ENCODE measurements at regions not wholly inside any gene's neighbourhood (a gene's known extent, or its start where the extent isn't known, plus 50 kb on each side); places are given as distances from the start of the nearest gene placed in this dataset.
"Not testable (repeated sequence)": the region's sequence is repeated elsewhere in the genome, so short reads cannot be mapped to it uniquely, and the experiment has no call there.

DNA sequence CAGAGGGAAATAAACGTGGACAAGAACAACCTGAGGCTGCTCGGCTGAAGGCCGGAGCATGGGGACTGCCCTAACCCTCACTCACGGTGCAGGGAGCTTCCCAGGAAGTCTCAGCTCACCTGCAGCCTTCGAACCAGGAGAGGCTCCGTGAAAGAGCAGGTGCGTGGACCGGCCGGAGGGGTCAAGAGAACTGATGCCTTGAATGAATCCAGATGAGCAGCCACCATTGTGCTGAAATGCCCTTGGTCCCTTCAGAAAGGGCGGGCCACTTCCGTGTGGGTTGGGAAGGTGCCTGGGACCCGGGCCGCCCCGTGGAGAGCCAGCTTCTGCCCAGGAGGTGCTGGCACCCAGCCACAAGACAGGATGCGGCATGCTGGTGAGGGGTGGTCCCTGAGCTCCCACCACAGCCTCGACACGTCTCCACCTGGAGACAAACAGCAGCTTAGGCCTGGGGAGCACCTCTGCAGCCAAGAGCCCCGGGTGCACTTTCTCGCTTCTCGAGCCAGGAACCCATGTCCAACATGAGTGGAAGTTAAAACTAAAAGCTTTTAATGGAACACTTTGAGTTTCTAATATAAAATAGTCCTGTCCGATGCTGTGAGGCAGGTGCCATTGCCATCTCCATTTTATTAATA, 83.5 kb downstream of the TTLL2 start:
- no peak for ATAC-seq

DNA sequence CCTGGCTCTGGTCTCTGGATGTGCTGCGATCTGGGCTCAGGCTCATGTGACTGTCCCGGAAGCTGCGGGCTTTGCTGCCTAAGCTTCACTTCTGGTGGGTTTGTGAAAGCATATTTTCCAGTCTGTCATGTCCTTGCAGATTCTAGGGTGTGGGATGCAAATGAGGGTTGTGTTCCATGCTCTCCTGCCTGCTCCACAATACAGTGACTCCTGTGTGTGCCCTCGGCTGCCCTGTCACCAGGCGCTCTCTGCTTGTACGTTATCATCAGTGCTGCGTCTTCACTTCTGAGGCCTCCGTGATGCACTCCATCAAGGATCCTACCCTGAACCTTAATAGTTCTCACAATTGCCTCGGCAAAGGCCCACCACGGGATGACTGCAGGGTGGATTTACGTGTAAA, 84.2 kb downstream of the TTLL2 start:
- no peak for ATAC-seq

DNA sequence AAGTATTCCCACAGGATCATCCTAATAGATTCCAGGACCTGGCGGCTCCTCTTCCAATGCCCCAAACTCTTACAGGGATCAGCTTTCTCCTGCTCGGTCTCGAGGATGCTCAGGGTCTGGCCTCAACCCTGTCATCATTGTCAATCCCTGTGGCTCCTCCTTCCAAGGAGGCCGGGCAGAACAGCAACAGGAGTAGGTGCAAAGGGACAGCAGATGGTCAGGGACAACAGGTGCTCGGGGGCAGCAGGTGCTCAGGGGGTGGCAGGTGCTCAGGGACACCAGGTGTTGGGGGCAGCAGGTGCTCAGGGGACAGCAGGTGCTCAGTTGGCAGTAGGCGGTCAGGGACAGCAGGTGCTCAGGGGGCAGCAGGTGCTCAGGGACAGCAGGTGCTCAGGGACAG, 84.8 kb downstream of the TTLL2 start:
- ATAC-seq: no peak

DNA sequence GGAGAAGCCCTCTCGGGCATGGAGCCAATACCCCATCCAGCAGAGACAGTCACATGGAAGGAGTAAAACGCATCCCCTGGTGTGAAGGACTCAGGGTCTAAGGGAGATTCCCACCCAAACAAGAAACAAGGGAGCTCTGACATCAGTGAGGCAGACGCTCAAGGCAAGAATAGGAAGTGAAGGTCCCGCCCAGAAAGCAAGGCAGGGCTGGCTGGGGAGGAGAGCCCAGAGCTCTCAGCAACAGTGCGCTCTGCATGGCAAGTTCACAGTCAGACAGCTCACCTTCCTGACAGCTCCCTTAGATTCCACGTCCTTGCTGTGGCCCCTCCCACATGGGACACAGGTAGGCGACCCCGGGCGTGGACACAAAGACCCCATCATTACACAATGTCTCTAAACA, 85.6 kb downstream of the TTLL2 start:
- no peak for ATAC-seq

DNA sequence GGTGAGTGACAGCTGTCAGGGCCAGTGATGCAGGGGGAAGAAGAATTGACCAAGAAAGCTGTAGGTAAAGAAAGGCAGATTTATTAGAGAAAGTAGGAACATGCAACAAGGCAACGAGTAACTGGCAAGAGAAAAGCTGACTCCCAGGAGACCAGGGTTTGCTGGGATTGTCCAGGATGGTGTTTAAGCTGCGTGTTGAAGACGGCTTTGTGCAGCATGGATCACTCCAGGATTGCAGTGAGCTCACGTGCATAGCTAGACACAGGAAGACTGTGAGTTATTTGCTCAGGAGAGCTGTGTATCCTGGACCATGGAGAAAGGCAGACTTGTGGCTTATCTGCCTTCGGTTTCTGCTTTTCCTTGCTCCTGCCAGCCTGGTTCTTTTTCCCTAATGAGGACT, 87.6 kb downstream of the TTLL2 start:
- ATAC-seq: no peak

DNA sequence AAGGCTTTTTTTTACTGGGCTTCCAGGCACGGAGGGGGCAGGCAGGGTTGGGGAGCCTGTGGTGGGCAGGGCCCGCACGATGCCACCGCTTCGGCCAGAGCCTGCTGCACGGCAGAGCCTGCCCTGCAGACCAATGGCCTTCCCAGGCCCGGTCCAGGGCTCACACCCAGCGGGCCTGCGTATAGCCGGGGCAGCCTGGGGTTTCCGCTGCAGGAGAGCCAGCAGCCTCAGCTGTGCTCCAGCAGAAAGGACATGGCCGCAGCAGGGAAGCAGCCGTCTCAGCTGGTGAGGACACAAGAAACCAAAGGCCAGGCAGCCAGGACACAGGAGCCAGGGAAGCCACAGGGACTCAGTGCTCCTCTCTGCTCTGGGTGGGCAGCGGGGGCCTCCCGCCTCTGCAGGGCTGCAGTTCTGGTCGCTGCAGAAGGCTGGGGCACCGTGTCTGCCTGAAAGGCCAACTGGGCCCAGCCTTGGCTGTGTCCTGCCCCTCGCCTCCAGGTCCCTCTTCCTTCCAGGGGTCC, 90.6 kb downstream of the TTLL2 start:
- no peak for ATAC-seq

DNA sequence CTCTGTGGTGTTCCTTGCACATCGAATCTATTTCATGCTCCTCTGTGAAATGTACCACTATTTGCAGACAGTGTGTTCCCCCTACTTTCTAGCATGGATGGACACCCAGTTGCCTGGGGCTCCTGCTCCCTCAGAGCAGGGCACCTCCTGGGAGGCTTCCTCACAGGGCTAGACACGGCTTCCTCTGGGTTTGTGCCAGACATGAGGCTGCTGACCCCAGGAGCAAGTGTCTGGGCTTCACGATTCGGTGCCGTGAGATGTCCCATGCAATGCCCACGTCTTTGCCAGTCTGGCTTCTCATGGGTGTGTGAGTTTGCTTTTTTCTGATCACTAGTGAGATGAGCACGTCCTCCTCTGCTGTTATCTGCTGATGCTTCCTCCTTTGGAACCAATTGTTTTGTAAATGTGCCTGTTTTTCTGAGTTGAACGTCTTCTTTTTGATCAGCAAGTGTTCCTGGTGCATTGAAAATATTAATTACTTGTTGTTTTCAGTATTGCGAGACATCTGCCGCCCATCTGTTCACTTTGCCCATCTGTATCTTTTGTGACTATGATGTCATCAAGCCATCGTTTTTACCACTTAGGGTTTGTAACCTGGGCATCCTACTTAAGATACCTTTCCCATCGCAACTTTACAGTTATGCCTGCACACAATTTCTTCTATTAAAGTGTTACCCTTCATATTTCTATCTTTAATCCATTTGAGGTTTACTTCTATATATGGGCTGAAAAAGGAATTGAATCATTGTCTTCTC, 92.0 kb downstream of the TTLL2 start:
- ATAC-seq: no peak

DNA sequence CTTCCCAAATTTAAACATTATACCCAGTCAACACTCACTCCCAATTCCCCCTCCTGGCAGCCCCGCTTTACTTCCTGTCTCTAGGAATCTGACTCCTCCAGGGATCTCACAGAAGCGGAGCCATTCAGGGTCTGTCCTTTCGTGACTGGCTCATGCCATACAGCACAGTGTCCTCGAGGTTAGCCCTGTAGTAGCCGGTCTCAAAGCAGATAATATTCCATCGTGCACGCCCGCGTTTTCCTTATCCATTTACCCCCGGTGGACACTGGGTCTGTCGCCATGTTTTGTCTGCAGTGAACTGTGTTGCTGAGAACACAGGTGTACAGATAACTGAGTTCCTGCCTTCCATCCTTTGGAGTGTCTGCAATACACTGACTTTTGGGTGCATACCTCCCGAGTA, 95.3 kb downstream of the TTLL2 start:
- no peak for ATAC-seq

DNA sequence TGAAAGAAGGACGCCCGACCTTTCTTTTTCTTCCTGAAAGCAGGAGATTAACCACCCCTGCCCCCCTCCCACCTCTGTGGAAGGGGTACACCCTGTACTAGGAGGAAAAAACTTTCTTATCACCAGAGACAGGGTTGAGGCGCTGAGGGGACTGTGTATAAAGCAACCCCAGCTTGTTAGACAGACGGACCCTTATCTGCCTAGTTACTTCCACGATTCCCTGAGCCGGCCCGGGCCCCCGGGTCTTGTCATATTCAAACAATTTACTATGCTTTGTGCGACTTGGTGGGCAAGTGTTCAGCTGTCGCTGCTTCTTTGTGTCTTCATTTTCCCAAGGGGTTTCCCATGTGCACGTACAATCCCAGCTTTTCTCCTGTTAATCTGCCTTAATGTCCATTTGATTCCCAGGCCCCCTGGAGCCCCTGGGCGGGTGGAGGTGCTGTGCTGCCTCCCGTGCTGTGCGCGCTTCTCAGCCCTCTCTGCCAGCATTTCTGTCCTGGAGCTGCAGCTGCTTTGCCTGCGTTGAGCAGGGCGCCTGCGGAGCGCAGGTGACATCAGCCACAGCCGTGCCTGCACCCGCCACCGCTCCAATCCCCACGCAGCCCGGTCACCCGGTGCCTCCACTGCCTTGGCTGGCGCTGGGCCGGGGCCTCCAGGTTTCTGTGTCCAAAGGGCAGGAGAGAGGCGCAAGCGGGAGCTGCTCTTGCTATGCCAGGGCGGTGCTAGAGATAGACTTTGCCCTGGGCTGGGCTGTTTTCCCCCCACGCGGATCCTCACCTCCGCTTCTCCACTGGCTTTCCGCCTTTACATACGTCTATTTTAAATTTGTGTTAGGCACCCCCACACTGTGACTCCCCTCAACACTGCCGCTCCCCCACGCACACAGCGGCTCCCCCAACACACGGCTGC, 96.2 kb downstream of the TTLL2 start:
- ATAC-seq: no peak

DNA sequence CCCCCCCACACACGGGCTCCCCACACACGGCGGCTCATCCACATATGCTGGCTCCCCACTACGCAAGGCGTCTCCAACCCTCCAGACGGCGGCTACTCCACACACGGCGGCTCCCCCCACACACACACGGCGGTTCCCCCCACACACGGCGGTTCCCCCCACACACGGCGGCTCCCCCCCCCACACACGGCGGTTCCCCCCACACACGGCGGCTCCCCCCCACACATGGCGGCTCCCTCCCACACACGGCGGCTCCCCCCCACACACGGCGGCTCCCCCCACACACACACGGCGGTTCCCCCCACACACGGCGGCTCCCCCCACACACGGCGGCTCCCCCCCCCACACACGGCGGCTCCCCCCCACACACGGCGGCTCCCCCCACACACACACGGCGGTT, 97.1 kb downstream of the TTLL2 start:
- ATAC-seq: not testable (repeated sequence)

DNA sequence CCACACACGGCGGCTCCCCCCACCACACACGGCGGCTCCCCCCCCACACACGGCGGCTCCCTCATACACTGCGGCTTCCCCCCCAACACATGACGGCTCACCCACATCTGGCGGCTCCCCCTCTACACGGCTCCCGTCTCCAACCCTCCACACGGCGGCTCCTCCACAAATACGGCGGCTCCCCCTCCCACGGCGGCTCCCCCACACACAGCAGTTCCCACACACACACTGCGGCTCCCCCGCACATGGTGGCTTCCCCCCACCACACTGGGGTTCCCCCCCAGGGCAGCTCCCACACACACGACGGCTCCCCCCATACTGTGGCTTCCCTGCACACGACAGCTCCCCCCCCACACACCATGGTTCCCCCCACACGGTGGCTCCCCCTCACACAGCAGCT, 98.0 kb downstream of the TTLL2 start:
- ATAC-seq: no peak

DNA sequence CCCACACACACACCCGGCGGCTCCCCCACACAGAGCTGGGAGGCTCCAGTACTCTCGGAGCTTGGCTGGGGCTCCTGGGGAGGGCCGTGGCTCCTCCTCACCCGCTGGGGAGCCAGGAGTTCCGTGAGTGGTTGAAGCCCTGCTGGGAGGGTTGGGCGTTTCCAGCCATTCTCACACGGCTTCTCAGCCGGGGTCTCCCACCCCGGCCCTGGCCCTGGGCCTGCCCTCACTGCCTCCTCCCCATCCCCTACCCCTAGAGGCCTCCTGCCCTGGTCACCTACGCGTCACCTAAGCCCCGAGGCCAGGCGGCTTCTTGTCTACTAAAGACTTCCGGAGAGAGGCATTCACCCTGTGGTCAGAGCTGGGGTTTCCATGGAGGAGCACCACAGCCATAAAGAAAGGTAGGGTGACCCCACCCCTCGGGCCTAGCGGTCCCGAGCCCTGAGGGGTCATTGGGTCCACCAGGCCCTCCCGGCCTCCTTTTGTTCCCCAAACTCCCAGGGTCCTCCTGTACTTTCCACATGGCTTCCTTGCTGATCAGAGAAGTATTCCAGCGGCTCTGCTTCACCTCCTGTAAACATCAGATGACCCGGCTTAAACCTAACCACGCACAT, 99.3 kb downstream of the TTLL2 start:
- ATAC-seq: no peak

DNA sequence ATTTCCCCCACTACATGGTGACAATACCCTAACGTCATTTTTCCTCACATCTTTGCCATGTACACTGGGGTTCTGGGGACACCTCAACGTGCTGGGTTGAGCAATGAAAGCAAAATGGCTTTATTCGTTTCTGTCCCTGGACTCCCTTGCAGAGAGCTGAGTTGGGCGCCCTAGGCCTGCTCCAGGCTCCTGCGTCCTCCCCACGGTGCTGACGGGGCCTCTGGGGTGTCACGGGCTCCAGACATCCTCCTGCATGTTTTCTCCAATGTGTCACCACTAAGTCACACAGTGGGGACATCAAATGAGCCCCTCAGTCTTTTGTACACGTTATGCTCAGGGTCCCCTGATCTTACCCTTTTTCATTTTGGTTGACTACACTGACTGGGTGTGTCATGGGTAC, 99.8 kb downstream of the TTLL2 start:
- no peak for ATAC-seq

DNA sequence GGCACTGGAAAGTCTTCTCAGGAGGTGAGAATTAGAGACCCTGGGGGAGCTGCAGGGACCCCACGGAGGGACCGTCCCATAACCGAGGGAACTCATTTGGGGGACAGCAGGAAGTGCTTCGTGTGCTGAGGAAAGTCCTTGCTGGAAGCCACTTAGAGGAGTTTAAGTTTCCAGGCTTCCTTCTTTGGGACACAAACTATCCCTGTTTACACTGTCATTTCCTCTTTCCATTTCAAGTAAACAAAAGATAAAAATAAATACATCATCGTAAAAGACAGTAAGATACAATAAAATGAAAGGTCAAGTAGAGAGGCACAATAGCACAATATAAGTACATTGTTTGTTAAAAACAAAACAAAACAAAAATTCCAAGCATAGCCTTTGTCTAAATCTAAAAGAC, 101.2 kb downstream of the TTLL2 start:
- ATAC-seq: no peak

DNA sequence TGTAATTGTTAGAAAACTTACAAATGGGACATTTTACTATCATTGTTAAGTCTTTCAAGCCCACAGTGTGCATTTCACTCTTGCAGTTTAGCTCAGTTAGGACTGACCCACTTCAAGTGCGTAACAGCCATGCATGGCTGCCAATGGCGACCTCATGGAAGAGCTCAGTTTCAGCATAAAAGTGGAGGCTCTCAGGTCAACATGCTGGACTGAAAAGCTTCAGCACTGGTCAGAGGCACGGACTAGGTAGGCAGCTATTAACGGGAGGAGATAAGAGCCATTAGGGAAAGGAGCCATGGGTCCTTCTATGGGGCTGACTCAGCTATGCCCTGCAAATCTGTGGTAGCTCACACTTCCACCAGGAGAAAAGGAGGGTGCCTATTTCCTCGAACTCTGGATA, 101.8 kb downstream of the TTLL2 start:
- ATAC-seq: no peak

DNA sequence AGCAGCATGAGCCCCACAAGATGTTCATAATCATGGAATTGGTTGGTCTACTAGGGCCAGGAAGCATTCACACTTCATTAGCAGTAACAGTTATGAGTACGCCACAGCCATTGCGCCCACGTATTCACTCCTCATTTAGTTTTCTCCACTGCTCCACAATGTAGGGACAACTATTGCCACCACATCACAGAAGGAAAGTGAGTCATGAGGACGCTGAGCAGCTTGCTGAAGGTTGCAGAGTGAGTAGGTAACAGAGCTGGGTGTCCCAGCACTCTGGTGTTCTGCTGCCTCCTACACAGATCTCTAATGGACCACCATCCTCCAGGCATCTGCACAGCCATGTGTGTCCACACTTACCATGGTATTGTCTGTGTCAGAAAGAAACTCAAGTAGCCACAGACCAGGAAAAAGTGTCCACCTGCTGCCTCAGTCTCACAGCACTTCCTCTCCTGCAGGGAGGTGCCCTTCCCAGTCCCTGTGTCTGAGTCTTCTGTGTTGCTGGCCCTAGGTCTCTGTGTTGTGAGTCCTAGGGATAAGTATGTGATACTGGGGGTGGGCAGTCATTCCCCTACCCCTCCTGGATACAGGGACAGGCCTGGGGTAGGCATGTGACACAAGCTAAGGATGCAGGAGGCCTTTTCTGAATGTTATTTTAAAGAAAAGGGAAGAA, 103.9 kb downstream of the TTLL2 start:
- ATAC-seq: no peak

DNA sequence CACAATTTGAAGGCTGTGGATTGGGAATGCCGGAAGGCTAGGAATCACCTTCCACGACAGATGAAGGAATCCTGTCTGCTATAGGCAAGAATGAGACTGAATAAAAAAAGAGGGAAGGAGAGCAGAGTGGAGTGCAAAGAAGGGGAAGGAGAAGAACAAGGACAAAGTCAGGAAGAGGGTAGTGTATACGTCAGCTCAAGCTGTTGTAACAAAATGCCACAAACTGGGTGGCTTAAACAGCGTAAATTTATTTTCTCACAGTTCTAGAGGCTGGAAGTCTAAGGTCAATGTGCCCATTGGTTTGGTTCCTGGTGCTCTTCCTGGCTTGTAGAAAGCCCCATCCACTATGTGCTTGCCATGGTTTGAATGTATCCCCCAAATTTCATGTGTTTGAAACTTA, 104.5 kb downstream of the TTLL2 start:
- ATAC-seq: no peak

DNA sequence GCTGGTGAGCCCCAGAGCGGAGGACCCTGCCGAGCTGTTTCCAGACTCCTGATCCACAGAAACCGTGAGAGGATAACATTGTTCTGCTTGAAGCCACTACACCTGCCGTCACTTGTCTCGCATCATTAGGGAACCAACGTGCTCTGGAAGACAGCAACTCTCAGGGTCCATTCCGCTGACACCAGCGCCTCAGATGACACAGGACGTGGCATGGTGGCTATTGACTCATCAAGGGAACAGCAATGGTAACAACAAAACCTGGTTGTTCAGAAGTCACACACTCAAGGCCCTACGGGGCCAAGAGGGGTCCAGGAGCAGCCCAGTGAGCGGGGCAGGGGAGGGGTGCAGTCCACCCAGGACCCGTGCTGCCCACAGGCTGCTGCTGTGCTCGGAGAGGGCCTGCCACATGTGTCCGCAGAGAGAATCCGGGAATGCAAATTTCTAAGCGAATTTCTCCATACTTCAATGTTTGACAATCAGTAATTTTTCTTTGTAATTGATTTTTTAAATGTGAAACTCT, 110.4 kb downstream of the TTLL2 start:
- no peak for ATAC-seq

DNA sequence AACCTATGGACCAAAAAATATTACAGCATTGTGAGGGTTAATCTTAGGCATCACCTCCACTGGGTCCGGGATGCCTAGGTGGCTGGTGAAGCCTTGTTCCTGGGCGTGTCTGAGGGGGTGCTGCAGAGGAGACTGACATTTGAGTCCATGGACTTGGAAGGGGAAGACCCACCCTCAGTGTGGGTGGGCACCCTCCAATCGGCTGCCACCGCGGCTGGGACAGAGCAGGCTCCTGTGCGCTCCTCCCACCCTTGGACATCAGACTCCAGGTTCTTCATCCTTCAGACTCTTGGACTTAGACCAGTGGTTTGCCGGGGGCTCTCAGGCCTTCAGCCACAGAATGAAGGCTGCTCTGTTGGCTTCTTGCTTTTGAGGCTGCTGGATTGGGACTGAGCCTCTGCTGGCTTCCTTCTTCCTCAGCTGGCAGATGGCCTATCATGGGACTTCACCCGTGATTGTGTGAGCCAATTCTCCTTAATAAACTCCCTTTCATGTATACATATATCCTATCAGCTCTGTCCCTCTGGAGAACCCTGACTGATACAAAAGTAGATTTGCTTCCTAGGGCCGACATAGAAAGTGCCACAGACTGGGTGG, 113.1 kb downstream of the TTLL2 start:
- no peak for ATAC-seq

DNA sequence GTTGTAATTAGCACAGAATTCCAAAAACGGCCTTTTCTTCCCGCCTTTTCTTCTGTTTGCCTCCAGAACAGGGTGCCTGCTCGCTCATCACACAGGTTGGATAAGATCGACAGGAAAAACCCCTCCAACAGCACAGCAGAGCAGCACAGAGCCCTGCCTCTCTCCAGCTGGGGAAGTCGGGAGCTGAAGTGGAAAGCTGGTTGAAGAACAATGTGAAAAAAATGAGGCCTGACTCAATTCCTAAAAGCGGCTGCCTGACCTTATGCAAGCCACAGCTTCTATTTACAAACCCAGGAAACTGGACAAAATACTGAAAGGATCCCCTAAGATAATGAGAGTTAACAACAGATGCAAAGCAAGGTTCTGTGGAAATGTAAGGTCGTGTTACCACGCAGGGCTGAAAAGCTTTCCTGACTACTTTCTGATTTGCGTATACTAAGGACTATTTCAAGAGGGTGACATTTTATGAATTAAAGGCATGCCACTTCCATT, 116.9 kb downstream of the TTLL2 start:
- no peak for ATAC-seq

DNA sequence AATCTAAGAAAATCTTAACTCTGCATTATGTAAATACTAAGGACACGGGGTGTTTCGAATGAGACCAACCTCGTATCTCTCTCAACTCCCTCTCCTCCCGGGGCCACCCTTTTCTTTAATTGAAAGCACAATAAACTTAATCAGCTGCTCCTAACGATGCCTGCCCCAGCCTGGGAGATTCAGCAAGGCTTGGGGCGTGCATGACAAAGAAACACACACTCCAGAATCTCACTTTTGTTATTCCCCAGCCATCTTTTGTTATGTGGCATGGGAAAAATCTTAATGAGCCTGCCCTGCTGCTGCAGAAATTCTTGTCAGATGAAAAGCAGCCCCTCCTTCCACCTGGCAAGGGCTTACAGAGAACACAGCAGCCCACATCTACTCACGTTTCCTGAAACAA, 117.4 kb downstream of the TTLL2 start:
- ATAC-seq: no peak
